ENCODE measurements at regions not wholly inside any gene's neighbourhood (a gene's known extent, or its start where the extent isn't known, plus 50 kb on each side); places are given as distances from the start of the nearest gene placed in this dataset.
"Not testable (repeated sequence)": the region's sequence is repeated elsewhere in the genome, so short reads cannot be mapped to it uniquely, and the experiment has no call there.

- ATAC-seq, result no peak
These were observed 143.9 kb downstream of the CYP26B1 start for GRCh38 chr2:72003796-72004195.

DNA sequence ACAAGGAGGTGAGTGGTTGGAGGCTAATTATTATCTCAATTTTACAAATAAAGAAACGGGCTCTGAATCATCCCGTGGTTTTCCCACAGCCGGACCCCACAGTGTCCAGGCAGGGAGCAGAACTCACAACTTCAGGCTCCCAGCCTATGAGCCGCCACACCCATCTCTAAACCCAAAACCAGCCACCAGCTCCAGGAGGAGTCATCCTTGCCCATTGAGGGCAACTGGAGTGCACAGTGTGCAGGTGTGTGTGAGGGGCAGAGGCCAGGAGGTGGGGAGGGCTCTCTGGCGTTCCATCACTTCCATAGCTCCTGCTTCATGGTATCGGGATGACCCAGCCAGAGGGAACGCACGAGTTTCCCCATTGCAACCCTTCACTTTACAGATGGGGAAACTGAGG lies 144.5 kb downstream of the CYP26B1 start:
- ATAC-seq, result no peak

- no peak for ATAC-seq
These were observed 145.5 kb downstream of the CYP26B1 start for GRCh38 chr2:72001937-72002690.

- ATAC-seq, result no peak
These were observed 147.6 kb downstream of the CYP26B1 start for GRCh38 chr2:72000110-72000509.

DNA sequence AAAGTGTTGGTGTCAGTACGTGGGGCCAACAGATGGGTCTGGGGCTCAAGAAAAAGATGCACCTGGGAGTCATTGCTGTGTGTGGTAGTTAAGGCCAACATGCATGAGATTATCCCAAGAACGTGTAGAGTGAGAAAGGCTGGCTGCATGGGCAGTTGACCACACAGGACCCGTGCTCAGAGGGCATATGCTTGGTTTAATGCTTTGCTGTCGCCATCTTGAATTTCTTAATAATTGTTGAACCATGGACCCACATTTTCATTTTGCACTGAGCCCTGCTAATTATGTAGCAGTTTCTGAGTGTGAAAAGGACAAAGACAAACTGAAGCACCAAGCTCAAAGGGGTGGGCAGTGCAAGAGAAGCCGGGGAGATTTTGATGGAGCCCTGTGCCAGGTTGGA lies 148.1 kb downstream of the CYP26B1 start:
- ATAC-seq, result no peak

GRCh38 chr2:71997843-71998242 lies 149.8 kb downstream of the CYP26B1 start:
- no peak for ATAC-seq

DNA sequence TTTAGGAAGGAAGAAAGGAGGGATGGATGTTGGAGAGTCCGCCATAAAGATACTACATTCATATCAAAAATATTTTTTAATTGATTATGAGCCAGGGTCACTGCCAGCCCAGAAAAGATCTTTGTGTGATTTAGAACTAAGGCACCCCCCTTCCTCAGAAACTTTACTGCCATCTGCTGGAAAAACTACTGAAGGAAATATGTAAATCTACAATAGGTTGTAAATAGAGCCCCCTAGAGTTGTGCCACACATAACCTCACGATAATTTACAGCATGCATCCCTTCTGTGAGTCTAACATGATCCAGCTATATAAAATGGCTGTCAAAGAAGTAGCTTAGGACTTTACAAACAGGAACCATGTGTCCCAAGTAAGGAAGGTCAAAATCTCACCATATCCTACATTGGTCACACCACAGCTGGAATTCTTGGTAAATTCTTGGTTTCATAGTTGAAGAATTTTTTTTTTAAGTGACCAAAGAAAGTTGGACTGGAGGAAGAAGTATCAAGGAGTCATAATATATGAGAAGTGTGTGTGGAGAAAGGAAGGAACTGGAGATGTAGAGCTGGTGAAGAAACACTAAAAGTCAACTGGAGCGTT lies 152.5 kb downstream of the CYP26B1 start:
- no peak for ATAC-seq

GRCh38 chr2:71992036-71992435 lies 155.6 kb downstream of the CYP26B1 start:
- no peak for ATAC-seq

GRCh38 chr2:71991397-71991796 lies 156.3 kb downstream of the CYP26B1 start:
- ATAC-seq, result no peak

GRCh38 chr2:71990826-71991225 lies 156.8 kb downstream of the CYP26B1 start:
- ATAC-seq, result no peak

GRCh38 chr2:71990122-71990521 lies 157.5 kb downstream of the CYP26B1 start:
- no peak for ATAC-seq

DNA sequence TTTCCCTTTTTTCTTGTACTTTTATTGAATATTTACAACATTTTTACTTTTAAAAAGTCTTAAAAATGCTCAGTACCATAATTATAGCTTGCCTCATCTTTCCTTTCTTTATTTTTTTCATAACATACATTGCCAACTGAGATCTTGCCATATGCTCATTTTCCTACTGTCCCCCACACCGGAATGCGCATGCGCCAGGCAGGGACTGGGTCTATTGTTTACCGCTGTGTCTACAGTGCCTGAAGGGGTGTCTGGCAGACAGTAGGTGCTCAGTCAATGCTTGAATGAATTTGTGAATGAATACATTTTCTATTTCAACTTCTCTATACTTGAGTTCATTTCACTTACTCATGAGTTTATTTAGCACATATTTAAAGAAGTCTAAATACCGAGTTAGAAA lies 158.0 kb downstream of the CYP26B1 start:
- no peak for ATAC-seq

DNA sequence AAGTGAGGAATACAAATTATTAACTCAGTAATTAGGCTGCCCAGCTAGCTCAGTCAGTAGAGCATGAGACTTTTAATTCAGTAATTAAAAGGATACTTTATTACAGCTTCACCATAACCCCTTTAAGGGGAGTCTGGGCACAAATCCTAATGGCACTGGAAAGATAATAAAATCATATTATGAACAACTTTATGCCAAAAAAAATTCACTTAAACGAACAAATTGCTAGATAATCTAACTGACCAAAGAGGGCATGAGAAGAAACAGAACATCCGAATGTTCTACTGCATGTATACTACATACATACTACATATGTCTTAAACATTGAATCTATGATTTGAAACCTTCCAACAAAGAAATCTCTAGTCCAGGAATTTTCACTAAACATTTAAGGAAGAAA lies 159.5 kb downstream of the CYP26B1 start:
- no peak for ATAC-seq

DNA sequence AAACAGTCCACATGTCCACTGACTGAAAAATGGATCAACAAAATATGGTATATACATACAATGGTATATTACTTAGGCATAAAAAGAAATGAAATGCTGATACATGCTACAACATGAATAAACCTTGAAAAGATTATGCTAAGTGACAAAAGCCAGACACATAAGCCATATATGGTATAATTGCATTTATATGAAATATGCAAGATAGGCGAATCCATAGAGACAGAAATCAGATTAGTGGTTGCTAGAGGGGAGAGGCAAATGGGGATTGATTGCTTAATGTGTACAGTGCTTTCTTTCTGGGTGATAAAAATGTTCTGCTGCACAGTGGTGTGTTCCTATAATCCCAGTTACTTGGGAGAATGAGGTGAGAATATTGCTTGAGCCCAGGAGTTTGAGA lies 171.0 kb downstream of the CYP26B1 start:
- no peak for ATAC-seq

DNA sequence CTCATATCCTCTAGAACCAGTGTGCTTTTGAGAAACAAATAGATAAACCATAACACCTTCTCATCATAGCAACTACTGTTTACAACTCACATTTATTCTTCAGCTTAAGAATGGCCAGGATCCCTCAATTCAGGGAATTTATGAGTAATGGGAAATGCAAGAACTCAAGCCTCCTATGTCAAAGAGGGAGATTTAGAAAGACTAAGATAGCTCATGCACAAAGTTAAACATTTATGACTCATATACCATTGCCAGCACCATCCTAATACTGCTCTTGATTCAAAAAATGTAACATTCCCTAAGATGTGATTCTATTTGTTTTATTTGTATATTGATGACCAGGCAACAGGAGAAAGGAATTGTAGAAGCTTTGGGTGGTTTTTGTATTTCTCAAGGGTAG lies 172.8 kb downstream of the CYP26B1 start:
- ATAC-seq, result no peak

DNA sequence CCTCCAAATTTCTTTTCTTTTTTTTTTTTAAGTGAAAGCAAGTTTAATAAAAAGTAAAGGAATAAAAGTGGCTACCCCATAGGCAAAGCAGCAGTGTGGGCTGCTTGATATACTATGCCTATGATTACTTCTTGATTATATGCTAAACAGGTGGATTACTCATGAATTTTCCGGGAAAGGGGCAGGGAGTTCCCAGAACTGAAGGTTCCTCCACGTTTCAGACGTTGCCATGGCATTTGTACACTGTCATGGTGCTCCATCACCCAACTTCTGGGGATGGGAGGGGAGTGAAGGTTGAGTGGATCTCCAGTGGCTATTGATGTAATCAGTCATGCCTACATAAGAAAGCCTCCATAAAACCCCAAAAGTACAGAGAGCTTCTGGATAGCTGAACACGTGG lies 176.2 kb downstream of the CYP26B1 start:
- no peak for ATAC-seq

DNA sequence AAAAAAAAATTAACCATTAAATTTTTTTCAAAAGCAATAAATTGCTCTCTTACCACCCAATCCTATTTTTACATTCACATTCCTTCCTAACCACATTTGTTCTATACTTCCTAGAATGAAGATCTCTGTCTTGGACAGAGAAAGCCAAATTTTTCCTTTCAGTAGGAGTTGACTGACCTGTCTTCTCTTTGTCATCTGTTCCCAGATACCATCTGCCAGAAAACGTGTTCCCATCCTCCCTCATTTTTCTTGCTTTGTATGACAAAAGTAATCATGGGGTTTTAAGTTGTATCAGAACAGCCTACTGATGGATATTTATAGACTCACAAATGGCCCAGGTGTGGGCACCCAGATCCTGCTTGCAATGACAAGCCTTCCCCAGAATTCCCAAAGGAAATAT lies 182.1 kb downstream of the CYP26B1 start:
- no peak for ATAC-seq

GRCh38 chr2:71962911-71963694 lies 184.6 kb downstream of the CYP26B1 start:
- ATAC-seq, result no peak

- no peak for ATAC-seq
These were observed 185.3 kb downstream of the CYP26B1 start for GRCh38 chr2:71962350-71962749.

GRCh38 chr2:71961289-71962027 lies 186.2 kb downstream of the CYP26B1 start:
- ATAC-seq, result no peak

- no peak for ATAC-seq
These were observed 188.2 kb downstream of the CYP26B1 start for GRCh38 chr2:71959494-71959893.

DNA sequence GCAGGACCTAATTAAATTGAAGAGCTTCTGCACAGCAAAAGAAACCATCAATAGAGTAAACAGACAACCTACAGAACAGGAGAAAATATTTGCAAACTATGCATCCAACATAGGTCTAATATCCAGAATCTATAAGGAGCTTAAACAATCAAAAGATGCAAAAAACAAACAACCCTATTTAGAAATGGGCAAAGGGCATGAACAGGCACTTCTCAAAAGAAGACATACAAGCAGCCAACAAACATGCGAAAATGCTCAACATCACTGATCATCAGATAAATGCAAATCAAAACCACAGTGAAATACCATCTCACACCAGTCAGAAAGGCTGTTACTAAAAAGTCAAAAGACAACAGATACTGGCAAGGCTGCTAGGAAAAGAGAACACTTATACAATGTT lies 189.2 kb downstream of the CYP26B1 start:
- ATAC-seq, result not testable (repeated sequence)

GRCh38 chr2:71952572-71953188 lies 195.0 kb downstream of the CYP26B1 start:
- ATAC-seq, result no peak

Data from activated CD4-positive, CD25-positive, alpha-beta regulatory T cell treated with anti-CD3 and anti-CD28 coated beads, Interleukin-2, amount 50 U/mL, for 24 hours (primary cell).